ENCODE measurements at regions not wholly inside any gene's neighbourhood (a gene's known extent, or its start where the extent isn't known, plus 50 kb on each side); places are given as distances from the start of the nearest gene placed in this dataset.

DNA sequence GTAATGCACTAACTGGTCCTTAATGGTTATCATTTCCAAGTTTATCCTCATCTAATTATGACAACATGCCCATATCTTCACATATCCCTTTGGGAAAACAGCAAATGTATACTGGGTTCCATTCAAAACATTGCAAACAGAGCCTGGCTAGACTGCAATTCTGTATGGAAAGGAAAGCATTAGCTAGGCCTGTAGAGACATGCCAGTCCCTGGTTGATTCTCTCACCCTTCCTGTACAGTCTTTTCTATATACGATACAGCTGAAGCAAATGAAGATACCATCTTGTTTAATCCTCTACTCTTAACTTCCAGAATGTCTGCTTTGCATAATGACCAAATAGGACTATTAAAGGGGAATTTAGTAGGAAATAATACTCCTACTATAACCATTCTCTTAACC lies 294.4 kb upstream of the MC4R start:
- DNase-seq: no peak

DNA sequence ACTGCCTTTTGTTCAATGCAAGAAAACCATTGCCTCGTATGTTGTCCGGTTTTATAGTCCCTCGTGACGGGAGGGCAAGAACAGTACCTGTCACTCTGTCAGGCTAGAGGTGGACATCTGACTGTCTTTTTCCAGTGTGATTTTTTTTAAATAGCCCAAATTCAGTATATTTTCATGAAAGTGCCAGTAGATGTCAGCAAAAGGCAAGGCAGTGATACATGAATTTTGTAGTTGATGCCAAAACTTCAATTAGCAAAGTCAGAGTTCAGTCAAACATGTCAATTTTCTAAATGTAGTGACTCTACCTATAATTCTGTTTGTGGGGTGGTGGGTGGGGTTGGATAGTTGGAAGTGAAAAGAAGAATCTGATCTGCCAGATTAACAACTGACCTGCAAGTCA lies 296.0 kb upstream of the MC4R start:
- DNase-seq: no peak

GRCh38 chr18:60669938-60670337 lies 297.4 kb upstream of the MC4R start:
- no peak for DNase-seq

DNA sequence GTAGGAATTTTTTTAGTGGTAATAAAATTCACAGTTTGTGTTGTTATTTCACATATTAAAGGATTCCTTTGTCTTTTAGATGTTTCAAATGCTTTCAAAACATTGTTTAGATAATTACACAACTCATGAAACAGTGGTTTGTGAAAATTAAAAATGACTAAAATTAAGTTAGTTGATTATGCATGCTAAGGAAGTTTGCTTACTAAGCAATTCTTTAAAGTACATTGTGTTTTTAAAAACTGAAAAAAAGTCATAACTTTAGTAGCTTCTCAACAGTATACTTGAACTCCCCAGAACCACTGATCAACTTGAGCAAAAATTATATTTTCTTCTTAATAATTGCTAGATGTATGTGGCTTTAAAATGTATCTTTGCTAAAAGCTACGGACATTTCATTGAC lies 298.4 kb upstream of the MC4R start:
- DNase-seq: no peak

DNA sequence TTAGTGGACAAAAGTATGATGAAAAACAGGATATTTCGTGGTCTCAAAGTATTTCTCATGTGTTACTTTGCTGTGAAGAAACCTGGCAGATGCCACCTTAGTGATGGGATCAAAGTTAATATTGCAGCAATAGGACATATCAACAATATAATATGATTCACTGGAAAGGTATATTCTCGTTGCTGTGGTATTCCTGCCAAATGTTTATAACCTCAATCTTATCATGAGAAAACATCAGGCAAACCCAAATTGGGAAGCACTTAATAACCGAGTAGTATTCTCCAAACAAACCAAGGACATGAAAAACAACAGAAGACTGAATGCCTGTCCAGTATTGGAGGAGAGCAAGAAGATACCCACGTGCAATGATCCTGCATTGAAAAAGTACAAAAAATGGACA lies 302.6 kb upstream of the MC4R start:
- no peak for DNase-seq

DNA sequence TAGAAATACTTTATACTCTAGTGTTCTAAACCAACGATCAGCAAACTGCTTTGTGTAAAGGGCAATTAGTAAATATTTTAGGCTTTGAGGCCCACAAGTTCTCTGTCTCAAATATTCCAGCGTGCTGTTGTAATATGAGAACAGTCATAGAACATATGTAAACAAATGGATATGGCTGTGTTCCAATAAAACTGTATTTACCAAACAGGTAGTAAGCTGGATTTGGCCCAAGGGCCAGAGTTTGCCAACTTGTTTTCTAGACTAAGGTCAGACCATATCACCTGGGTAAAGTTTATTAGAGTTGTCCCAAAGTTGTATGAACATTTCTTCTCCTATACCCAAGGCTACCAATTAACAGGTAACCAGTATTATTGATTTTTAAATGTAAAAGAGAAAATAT lies 303.2 kb upstream of the MC4R start:
- DNase-seq: peak; percentile 2

DNA sequence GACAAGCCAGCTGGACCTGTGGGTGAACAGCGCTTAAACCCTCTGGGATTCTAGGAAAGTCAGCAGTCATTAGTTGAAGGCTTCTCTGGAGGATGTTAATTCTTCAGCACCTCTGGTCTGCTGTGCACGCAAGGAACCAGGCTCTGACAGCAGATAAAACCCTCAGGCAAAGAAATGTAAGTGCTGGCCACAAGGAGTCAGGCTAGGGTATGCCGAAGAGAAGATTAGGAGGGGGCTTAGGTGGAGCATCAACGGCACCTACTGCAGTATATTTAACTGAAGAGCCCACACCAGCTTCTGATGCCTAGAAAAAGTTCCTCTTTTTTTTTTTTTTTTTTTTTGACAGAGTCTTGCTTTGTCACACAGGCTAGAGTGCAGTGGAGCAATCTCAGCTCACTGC lies 304.2 kb upstream of the MC4R start:
- no peak for DNase-seq

- no peak for DNase-seq
Measured at GRCh38 chr18:60684843-60685513, 312.4 kb upstream of the MC4R start.

GRCh38 chr18:60686142-60686541 lies 313.6 kb upstream of the MC4R start:
- no peak for DNase-seq

GRCh38 chr18:60691061-60691460 lies 318.5 kb upstream of the MC4R start:
- DNase-seq: no peak

GRCh38 chr18:60693426-60693825 lies 320.9 kb upstream of the MC4R start:
- no peak for DNase-seq

DNA sequence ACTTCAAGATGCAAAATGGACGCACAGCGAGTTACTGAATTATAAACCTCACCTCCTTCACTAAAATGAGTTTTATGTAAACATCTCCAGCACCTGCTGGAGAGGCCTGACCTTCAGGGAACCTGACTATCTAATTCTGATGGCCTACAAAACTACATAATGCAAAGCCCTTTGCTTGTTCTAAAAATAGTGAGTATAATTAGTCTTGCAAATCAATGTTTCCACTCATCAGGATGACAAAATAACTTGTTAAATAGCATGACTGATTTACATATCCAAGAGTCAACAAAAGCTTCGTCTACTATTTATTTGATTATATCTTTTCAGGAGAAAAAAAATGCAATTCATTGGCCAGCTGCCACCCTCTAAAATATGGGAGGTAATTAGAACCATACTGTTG lies 326.3 kb upstream of the MC4R start:
- DNase-seq: no peak

DNA sequence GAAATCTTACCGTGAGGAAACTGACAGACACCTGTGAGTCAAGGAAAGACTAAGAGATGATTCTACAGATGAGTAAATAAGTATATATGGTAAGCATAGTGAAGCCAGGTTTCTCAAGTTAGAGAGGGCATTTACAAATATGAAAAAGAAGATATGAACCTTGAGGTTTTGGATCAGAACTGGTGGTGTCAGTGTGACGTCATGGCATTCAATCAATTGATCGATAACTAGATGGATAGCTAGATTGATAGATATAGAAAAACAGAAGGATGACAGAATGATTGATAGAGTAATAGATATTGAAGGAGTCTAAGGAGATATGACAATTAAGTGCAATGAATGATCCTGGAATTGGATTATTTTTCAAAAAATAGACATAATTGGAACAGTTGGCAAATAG lies 350.2 kb upstream of the MC4R start:
- DNase-seq: no peak

GRCh38 chr18:60732143-60732542 lies 359.6 kb upstream of the MC4R start:
- DNase-seq: no peak

- DNase-seq: no peak
Measured at GRCh38 chr18:60739212-60739611, 366.6 kb upstream of the MC4R start.

GRCh38 chr18:60740313-60740712 lies 367.7 kb upstream of the MC4R start:
- DNase-seq: no peak

DNA sequence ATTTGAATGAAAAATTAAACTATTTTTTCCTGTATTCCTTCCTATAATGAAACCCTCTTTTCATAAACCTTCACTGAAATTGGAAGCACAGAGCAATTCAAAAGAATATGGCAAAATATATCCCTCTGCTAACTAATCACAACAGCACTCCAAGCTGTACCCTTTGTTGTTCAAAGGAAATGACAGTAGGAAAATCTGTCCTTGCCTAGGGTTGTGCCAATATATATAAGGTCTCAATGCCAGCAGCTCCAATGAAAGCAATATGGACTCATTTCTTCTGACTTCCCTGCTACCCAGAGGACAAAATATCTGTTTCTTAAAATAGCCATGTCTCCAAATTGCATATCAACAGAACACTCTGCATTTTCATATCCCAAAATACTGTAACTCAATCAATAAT lies 373.9 kb upstream of the MC4R start:
- DNase-seq: no peak

GRCh38 chr18:60746919-60747318 lies 374.3 kb upstream of the MC4R start:
- DNase-seq: no peak

GRCh38 chr18:60753753-60754152 lies 381.2 kb upstream of the MC4R start:
- DNase-seq: no peak

- no peak for DNase-seq
Measured at GRCh38 chr18:60754413-60755009, 381.9 kb upstream of the MC4R start.

GRCh38 chr18:60755134-60755533 lies 382.6 kb upstream of the MC4R start:
- no peak for DNase-seq

DNA sequence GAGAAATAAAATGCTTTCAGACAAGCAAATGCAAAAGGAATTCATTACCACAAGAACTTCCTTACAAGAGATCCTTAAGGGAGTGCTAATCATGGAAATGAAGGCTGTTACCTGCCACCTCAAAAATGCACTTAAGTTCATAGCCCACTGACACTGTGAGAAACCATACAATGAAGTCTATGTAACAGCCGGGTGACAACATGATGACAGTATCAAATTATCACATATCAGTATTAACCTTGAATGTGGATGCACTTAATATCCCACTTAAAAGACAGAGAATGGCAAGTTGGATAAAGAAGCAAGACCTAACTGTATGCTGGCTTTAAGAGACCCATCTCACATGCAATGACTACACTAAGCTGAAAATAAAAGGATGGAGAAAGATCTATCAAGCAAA lies 403.4 kb upstream of the MC4R start:
- no peak for DNase-seq

GRCh38 chr18:60784161-60784560 lies 411.6 kb upstream of the MC4R start:
- no peak for DNase-seq

DNA sequence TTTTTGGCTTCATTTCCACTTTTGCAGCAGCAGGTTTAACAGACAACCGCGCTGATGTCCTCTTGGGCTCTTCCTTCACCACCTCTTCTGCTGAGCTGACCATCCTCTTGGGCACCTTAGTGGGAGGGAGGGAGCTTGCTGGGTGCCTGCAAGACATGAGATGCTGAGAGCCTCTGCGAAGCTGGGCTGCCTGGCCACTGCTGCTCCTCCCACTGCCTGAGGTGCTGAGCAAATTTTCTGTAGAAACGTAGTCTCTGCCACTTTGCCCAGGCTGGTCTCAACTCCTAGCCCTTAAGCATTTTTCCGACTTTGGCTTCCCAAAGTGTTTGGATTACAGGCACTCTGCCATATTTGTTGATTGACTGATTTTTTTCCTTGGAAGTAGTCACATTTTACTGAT lies 422.2 kb upstream of the MC4R start:
- no peak for DNase-seq

DNA sequence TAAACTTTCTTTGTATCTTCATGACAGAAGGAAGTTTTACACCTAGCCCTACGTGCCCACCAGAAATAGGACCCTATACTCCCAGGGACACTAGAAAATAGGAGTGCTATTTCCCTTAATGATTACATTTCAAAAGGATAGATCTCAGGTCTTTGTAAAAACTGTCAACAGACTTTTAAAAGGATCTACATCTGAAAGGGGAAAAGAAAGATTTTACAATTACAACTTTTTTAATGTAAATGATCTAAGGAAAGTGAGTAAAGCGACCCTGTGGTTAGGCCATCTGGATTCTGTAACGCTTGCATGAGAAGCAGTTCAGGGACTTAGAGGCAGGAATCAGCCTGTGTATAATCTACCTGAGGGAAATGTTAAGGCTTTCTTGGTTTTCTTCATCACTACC lies 431.8 kb upstream of the MC4R start:
- DNase-seq: no peak

Measured in DMS79 treated with DMSO at 0.1 percent for 48 hours (cell line).